ENCODE measurements at regions not wholly inside any gene's neighbourhood (a gene's known extent, or its start where the extent isn't known, plus 50 kb on each side); places are given as distances from the start of the nearest gene placed in this dataset.

DNA sequence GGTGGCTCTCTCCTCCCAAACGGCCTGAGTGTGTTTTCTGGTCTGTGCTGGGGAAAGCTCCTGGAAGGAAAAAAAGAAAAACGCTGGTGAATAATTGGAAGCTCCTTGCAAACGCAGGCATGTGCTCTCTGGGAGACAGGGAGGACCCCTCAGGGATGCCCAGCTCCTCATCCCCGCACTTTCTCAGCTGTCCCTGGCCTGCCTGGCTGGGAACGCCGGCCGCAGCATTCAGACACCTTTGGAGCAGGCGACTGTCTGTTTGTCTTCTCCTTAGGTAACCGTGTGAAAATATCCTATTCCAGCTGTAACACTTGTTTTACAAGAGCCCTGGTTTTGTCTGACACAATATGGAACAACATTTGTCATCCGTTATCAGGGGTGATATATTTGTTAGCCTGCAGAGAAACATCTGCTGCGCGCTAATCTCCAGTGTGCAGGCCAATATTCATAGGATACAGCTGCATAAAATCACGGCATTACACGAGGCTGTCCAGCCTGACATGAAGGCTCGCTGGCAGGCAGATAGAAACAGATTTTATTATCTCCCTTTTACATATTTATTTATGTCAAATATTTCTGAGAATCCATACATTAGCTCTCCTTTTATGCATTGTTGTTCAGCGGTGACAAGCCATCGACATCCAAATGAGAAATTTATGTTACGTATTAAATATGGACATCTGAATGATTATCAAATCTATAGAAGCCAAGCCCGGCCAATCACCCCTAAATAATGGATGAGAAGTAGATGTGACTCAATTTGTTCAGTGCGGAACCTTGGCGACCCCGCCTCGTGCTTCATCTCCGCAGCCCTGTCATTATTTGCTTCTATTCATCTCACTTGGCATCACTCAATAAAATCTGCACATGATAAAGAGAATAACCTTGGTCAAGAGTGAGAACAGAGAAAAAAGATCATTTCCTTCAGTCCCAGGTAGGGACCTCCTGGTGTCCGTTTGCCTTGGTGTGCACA lies 675.1 kb upstream of the SALL3 start:
- DNase-seq = no peak

DNA sequence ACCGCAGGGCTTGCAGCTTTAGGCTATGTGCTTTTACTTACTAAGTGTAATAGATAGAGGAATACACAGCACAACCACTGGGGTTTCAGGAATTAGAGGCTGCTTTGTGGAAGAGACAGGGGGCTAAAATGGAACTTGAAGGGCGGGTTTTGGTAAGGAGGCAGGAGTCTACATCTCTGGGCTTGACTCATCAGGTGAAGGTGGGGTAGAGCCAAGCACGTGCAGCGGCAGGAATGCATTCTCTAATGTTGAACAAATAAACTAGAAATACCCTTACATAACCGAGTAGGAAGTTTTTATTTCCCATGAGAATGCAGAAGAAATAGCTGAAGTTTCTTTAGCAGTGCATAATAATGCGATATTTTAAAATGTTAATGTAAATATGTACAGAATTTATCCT lies 673.8 kb upstream of the SALL3 start:
- no peak for DNase-seq

DNA sequence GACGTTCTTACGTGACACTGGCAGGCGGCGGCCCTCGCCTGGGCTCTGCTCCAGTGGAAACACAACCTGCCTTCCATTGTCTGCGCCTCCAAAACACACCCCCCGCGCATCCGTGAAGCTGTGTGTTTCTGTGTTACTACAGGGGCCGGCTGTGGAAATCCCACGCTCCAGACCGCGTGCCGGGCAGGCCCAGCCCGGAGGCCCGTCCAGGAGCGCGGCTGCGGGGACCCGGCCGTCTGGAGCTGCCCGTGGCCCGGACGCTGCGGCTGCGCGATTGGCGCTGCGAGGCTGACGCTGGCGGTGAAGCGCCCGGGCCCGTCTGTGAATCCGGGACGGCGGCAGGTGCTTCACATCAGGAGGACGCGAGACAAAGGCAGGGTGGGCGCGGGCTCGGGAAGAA lies 670.3 kb upstream of the SALL3 start:
- no peak for DNase-seq

DNA sequence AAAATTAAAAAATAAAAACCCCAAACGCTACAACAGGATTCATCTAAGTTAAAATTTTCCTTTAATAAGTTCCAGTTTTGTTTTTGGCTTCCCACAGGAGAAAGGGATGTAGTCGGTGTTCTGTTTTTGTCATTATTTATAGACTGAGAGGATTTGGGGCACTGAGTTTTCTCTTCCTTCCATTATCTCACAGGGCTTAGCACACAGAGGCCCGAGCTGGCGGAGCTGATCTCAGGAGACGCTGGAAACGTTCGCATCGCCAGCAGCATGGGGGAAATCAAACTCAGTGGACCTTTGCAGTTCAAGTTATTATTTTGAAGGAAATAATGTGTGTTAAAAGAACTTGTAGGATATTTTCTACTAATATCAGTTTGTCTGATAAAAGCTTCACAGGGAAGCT lies 669.7 kb upstream of the SALL3 start:
- no peak for DNase-seq

DNA sequence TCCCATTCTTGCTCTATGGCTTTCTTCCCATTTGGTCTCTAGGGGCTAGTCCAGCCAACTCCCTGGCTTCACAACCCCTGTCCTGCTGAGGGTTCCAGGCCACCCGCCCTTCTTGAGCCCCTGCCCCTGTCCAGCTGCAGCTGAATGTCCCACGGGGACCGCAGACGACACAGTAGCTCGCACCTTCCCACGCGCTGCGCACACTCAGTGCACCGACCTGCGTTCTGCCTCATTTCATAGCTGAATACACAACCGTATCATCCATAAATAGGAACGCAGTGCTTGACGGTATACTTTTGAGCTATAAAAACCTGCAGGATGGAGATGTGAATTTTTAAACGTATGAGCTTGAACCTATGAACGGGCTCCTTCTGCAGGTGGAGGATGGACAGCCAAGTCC lies 660.4 kb upstream of the SALL3 start:
- no peak for DNase-seq

DNA sequence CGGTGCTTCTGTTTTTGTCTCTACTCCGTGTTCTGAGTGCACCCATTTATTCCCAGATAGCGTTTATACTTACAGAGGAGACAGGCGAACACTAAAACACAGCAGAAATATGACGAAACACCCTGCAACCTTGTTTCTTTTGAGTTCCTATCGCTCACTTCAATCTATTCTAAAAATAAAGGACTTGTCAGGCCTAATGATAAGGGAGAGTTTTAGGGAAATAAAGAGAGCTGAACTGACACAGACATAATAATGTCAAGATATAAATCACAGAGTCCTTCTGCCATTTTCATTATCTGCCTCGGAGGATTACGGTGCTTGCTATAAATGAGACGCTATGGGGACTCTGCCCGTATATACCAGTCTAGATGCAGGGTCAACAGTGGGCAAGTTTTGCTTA lies 659.7 kb upstream of the SALL3 start:
- DNase-seq = no peak

DNA sequence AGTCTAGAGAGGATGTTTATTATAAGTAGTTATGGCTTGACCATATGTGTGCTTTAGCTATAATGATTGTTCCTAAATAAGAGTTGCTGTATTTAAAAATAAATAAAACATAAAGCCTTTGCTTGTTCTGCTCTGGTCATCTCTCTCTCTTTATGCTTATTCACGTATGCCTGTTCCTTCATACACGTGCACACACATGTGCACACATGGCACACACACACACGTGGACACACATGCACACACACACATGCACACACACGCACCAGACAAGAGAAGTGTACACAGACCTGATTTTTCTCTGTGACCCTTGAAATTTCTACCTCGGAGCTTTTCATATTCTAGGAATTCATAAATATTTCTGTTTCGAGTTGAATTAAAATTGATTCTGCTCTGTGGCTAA lies 658.2 kb upstream of the SALL3 start:
- no peak for DNase-seq

DNA sequence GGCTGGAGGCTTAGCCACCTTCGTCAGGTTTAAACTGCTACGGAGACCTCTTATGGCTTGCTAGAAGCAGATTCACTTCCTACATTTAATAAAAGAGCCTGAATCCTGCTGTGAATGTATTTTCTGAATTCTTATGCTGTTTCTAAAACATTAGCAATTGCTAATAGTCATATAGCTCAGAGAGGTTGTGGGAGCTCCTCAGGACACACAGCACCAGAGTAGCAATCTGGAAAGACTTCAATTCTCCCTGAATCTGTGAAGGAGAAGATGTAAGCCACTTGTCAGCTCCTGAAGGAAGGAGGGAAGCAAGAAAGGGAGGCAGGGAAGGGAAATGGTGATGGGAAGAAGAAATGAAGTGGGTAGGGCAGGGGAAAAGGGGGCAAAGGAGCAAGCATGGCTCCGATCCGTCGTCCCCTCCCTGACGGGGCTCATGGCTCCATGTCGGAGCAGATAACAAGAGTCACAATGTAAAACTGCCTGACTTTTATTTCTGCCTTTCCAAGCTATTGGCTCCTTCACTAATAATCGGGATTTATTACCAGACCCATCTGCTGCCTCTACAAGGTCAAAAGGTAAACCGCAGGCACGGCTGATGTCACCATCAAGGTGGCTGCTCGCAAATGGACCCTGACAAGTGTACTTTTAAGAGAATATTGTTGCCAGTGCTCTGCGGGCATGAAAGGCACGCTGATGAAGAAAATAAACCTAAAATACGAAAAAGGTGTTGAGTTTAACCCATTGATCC lies 656.0 kb upstream of the SALL3 start:
- DNase-seq = no peak

DNA sequence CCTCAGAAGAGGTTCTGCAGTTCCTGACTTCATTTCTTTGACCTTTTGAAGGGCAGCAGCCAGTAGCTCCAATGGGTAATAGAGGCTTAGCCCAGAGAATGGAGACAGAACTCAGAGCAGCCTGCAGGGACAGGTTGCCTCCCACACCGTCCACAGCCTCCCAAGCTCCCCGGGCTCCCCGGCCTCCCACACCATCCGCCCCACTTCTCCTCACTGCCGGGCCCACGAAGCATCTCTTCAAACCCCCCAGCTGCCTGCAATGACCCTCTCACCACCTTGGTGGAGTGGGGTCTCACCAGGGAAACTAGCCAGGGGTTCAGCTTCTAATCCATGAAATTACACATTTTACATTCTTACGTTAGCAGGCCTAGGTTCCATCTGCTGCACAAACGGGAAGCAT lies 652.0 kb upstream of the SALL3 start:
- DNase-seq = no peak

DNA sequence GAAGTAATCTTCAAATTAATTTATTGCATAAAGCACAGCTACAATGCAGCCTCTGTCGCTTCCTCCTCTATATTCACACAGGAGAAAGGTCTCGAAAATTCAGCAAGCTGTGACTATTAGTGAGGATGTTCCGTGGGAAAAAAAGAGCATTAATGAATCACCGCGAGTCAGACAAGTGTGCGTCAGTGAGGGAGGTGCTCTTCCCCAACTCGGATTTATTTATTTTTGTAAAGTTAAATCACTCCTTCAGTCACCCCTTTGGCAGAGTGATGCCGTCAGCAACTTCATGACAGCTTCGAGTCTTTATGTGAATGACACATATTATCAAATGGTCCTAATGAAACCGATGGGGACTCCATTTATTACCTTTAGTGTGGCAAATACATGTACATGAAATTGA lies 648.9 kb upstream of the SALL3 start:
- DNase-seq = no peak

DNA sequence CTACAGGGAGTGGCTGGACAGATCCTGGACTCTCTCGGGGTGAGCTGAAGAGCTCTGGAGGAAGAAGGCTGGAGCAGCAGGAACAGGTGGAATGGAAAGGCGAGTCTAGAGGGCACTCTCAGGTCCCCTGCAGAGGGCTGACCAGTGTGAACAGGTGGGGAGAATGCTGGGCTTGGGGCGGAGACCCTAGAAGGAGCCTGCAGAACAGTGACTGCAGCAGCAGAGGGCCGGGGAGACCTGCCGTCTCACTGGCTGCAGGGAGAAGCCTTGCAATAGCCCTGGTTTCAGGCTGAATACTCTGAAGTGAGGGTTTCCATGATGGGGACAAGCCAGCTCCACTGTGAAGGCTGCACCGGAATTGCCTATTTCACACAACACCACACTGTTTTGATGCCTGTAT lies 626.7 kb upstream of the SALL3 start:
- DNase-seq = no peak

DNA sequence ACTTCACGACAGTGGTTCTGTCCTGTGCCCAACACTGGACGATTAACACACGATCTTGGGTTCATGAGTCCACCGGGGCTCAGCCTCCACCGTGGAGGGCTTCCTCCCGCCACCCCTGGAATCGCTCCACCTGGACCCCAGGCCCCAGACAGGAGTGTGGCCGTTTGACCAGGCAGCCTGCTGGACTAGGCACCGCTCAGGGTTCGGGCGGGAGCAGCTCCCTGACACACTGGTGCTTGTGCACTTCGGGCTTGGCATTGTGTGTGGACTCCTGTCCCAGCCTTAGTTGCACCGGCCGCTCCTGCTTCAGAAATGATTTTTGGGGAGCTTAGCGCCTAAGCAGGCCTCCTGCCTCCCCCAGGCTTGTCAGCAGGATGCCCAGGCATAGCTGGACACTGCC lies 617.4 kb upstream of the SALL3 start:
- no peak for DNase-seq

DNA sequence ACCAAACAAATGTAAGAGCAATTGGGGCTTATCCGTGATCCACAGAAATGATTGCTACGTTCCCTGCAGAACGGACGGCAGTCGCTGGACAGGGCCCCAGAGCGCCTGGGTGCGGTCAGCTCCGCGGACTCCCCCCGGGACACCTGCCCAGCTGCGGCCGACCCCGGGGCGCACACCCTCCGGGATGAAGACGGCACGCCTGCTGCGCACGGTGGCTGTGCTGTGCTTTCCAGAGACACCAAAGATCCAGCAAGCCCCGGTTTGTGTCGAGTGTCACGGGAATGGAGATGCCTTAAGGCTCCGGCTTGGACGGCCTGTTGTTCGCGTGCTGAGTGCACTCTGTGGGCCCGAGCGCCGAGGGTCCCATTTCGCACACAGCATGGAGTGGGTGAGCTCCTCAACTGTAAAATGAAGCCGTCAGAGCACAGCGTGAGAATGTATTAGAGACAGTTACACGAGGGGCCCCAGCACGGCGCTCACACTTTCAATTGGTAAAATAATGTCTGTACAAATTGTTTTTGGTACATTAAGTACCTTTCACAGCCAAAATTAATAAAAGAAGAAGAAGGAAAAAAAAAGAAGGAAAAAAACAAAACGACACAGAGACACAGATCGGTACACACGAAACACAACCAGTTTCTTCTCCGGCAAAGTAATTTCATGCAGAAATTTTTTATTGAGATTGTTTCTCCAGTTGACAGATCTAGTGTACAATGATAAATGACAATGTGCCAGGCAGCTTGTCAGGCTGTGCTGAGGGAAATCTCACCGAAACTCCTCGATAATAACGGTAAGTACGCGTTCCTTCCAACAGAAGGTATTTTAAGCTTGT lies 615.8 kb upstream of the SALL3 start:
- no peak for DNase-seq

DNA sequence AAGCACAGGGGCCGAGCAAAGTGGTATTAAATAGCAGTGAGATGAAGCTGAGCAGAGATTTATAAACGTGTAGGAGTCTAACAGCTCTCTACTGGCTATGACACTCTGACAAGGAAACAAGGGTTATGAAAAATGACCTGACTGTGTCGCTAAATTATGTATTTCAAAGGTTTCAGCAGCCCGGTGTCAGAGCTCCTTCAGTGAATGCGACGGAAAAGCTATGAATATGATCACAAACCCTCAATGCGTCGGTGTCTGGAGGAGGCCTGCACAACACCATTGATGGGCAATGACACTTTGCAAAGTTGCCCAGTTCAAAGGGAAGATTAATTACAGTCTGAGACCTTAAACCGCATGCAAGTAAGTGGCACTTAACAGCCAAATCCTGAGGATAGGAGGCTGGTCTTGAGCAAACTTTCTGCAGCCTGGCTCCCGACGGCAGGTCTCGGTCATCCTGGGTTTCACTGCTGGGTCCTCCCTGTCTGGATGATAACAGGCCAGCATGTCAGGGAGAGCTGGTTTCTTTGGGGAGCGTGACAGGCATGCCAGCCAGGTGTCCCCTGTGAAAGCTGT lies 615.1 kb upstream of the SALL3 start:
- no peak for DNase-seq

DNA sequence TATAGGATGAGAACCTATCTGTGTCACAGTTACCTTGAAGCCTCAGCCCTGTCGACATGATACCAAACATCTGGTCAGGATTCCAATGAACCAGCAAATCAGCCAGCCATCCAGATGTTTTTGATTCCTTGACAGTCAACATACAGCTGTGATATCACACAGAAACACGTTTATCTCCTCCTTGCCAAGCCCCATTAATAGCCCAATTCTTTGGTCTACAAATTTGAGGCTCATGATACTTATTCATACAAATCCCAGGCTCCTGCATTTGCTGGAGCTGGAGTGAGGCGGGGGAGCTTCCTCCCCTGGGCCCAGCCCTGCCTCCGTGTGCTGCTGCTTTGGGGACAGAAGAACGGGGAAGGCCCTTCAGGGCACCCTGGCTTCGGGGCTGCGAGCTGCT lies 611.6 kb upstream of the SALL3 start:
- no peak for DNase-seq

DNA sequence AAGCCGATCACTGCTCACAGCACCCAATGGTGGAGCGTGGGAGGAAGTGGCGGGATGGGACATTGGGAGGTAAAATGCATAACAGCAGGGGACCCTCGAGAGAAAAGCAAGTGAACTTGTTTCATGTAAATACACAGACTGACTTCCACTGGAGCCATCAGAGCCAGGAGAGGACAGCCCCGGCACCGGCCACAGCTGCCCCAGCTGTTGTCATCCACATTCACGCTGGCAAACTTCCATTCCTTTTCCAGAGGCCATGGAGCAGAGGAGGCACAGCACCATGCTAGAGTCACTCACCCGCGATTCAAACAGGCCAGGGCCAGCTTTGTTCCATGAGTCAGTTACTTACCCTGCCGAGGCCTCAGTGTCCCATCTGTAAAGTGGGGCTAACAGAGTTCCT lies 610.9 kb upstream of the SALL3 start:
- no peak for DNase-seq

DNA sequence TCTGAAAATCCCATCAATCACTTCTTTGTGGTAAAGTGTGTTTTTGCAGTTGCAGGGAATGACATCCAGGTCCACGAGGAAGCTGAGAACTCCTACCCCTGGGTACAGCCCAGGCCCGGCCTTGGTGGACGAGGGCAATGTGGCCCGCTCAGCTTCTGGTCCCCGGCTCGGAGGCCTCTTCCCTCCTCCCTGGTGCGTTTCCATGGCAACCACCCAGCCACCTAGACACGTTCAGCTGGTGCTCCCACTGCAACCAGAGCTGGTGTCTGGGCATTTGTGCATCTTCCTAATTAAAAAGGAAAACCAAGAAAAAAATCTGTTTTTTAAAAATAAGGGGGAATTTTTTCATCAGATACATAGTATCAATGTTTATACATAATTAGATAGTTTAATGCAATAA lies 603.6 kb upstream of the SALL3 start:
- no peak for DNase-seq

DNA sequence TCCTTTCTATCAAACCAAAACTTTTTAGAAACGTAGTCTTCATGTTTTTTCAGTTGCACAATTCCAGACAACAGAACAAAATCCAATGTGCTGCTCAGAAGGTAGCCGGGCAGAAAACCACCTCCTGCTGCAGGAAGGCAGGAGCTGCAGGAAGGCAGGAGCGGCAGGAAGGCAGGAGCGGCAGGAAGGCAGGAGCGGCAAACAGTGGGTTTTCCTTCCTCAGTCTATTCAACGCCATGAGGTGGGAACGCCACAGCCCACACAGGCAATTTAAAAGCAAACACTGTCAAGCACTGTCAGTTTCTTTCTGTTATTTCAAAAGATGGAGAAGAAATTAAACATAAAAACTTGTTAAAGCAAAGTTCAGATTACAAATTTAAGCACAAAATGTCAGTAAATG lies 601.2 kb upstream of the SALL3 start:
- DNase-seq = no peak

DNA sequence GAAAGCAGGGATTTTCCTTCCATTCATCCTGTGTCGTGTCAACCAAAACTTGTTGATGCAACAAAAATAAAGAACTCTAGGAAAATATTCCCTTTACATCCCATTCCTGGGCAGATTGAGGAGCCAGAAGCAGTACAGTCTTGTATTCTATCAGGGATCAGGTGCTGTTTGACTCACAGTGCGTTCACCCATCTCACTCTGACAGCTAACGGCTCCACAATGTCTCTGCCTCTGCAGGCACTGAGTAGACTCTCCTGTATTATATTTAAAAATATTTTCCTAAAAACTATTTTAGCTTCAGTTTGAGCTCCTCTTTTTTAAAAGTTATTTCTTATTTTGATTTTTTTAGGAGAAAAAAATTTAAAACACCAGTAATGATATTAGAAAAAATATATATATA lies 600.6 kb upstream of the SALL3 start:
- no peak for DNase-seq

DNA sequence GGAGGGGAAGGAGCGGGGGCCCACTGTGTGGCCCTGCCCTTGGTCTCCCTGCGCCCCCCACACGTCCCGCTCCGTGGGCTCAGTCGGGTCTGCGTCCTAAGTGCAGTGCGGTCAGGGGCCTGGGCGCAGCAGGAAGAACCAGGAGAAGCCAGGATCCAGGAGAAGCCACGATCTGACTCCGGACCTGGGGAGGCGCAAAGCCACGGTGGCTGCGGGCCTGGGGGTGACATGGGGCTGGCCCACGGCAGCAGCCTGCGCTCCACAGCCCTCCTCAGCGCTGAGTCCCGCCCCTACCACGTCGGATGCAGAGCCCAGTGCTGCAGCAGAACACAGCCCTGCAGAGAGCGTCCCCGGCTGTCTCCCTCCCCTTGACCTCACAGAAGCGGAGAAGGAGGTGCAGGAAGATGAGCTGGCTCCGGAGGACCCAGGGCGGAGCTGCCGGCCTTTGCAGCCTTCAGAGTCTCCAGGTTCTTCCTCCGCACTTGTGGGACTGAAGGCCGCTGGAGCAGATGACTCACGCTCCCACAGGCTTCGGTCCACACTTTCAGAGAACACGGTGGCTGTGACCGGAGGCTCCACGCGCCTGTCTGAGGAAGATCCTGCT lies 589.2 kb upstream of the SALL3 start:
- DNase-seq = no peak

DNA sequence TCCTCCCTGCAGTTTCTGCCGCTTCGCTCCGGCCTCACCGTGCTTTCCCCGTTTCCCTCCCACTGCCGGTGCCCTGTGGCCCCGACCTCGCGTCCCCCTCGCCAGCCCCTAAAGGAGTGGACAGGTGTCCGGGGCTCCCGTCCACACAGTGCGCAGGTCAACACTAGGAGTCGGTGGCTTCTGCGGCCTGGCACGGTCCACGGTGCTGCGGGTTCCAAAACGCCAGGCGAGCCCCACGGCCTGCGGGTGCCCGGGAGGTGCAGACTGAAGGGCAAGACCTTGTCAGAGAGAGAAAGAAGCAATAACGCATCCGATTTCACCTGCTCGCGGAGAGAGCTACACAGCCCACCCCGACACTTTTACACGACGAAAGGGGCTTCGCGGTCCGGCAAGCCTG lies 588.7 kb upstream of the SALL3 start:
- no peak for DNase-seq

DNA sequence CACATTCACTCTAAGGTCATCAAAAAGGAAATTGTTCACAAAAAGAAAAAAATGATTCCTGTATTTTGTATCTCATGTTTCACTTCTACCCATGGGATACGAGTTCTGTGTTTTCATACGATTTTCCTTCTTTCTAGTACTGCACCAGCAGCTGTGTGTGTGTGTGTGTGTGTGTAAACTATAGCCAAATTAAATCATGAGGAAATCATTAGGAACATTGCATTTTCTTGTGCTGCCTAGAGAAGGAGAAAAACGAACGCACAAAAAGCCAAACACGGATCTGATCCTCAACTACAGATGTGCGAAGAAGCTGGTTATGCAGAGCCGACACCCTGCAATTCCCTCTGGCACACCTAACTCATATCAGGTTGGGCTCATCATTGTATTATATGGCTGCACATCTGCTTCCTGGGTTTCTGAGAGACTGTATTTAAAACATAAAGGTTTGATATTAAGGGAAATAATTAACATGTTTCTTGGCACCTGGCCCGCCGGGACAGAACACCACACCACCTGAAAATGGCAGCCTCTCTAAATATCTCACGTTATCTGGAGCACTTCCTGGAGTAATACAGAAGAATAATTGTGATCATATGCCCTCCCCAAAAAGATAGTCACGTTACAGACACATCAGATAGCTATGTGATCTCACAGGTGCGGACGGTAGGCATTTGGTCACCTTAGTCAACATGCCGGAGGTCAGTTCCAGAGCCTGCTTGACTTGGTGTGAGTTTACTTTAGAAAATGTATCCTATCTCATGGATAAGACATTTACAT lies 586.3 kb upstream of the SALL3 start:
- DNase-seq = no peak
